Liver (tissue), 2 donors: ENCODE measurements at regions not wholly inside any gene's neighbourhood (a gene's known extent, or its start where the extent isn't known, plus 50 kb on each side); places are given as distances from the start of the nearest gene placed in this dataset.

Experiments used
- YY1 ChIP-seq: IDR thresholded peaks from 2 replicates; pipeline ENCODE4 v1.6.1; 2016; ENCODE audit warnings: antibody characterized with exemption, mild to moderate bottlenecking
- TF ChIP-seq, protein P1 (sequence below): fragments of 150-350 bp; IDR thresholded peaks from 2 replicates; pipeline ENCODE4 v1.5.1; 2017; ENCODE audit warnings: improper control_type of control experiment, low read depth, low read length; ENCODE audit not compliant: missing input control
- donor health status: healthy.

DNA sequence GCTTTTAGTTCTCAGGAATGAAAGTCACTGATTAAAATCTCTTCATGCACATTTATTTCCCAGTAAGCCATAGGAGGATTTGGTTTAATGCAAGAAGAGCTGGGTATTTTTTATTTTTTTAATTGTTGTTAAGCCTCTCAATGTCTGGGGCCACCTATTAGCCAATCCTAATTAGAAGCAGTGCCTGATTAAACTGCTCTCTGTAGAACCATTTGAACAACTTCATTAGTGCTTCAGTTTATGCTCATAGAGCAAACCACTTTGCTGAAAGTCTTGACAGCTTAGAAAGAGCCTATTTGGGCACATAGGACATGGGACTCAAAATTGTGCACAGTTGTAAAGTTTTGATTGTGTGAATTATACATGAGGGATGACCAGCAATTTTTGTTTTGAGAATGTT, 548.9 kb downstream of the FRK start:
- TF ChIP-seq, protein P1, sequence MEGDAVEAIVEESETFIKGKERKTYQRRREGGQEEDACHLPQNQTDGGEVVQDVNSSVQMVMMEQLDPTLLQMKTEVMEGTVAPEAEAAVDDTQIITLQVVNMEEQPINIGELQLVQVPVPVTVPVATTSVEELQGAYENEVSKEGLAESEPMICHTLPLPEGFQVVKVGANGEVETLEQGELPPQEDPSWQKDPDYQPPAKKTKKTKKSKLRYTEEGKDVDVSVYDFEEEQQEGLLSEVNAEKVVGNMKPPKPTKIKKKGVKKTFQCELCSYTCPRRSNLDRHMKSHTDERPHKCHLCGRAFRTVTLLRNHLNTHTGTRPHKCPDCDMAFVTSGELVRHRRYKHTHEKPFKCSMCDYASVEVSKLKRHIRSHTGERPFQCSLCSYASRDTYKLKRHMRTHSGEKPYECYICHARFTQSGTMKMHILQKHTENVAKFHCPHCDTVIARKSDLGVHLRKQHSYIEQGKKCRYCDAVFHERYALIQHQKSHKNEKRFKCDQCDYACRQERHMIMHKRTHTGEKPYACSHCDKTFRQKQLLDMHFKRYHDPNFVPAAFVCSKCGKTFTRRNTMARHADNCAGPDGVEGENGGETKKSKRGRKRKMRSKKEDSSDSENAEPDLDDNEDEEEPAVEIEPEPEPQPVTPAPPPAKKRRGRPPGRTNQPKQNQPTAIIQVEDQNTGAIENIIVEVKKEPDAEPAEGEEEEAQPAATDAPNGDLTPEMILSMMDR = no peak
- no peak for TF ChIP-seq YY1
